Transverse colon (tissue), 4 donors: ENCODE measurements at regions not wholly inside any gene's neighbourhood (a gene's known extent, or its start where the extent isn't known, plus 50 kb on each side); places are given as distances from the start of the nearest gene placed in this dataset.
"Not testable (repeated sequence)": the region's sequence is repeated elsewhere in the genome, so short reads cannot be mapped to it uniquely, and the experiment has no call there.

Experiments used
- DNase-seq: peaks from one replicate; pipeline ENCODE4 v3.0.0-alpha.2; 2019
- H3K27ac ChIP-seq, 4 donors: fragments of 200-600 bp; sonication (generic); 2 replicates each; pipeline ENCODE4 v1.5.1; 2016 to 2018; ENCODE audit warnings: inconsistent platforms in 4 of 4
- H3K27me3 ChIP-seq: fragments of 200-600 bp; sonication (generic); 2 replicates; pipeline ENCODE4 v1.5.1; 2017; ENCODE audit warnings: inconsistent platforms
- H3K36me3 ChIP-seq, 4 donors: fragments of 200-600 bp; sonication (generic); 2 replicates each; pipeline ENCODE4 v1.5.1; 2017 to 2019; ENCODE audit warnings: inconsistent platforms in 4 of 4
- H3K4me1 ChIP-seq, 4 donors: fragments of 200-600 bp; sonication (generic); 2 replicates each; pipeline ENCODE4 v1.5.1; 2017 to 2020; ENCODE audit warnings: inconsistent platforms in 4 of 4
- H3K4me3 ChIP-seq, 4 donors: fragments of 200-600 bp; sonication (generic); 1 replicate in 1 of 4; 2 replicates in 3 of 4; pipeline versions ENCODE4 v1.5.1 to v1.6.1; 2017 to 2019; ENCODE audit warnings: inconsistent platforms in 4 of 4
- H3K9me3 ChIP-seq, 2 donors: fragments of 200-600 bp; sonication (generic); 2 replicates each; pipeline ENCODE4 v1.5.1; 2017 to 2019; ENCODE audit warnings: inconsistent platforms in 2 of 2
- EP300 ChIP-seq: sonication (generic); formaldehyde crosslinking; IDR thresholded peaks from one replicate; pipeline ENCODE4 v1.6.1; 2017; ENCODE audit warnings: antibody characterized with exemption, low read depth
- POLR2A ChIP-seq: fragments of 450-650 bp; IDR thresholded peaks from one replicate; pipeline ENCODE4 v1.6.1; 2016; ENCODE audit warnings: antibody characterized with exemption, mild to moderate bottlenecking, moderate library complexity
- POLR2AphosphoS5 ChIP-seq, 3 donors: sonication (generic); formaldehyde crosslinking; IDR thresholded peaks; one replicate each; pipeline ENCODE4 v1.6.1; 2016; ENCODE audit warnings: antibody characterized with exemption in 3 of 3
- WGBS, 2 donors: methylation state at CpG; one replicate each; pipeline ENCODE4 v1.1.5; 2018; ENCODE audit warnings: low coverage in 1 of 2; 5-methylcytosine and 5-hydroxymethylcytosine counted together
- in situ Hi-C, 4 donors: fragments of 200-750 bp; cut with MboI; loops; one replicate each; pipeline versions ENCODE4 v1.15.0 to v1.15.1; 2017; ENCODE audit warnings: low sequenced_read_pairs in 3 of 4, low pct_ligation_motif_present in 1 of 4, low pct_unique_long_range_greater_than_20kb in 1 of 4
- intact Hi-C: fragments of 100-400 bp; cut with DNase I; formaldehyde crosslinking; loops from one replicate; pipeline ENCODE4 v1.15.1; 2023; ENCODE audit warnings: low total_unique reads
- TF ChIP-seq, protein P1 (sequence below), 5 experiments: fragments of 200-600 bp in 3 of 5; fragments of 450-650 bp in 2 of 5; sonication (generic) in 3 of 5; IDR thresholded peaks; 1 replicate in 2 of 5; 2 replicates in 3 of 5; pipeline ENCODE4 v1.5.1; 2016 to 2017; ENCODE audit warnings: antibody characterized with exemption in 5 of 5, inconsistent platforms in 3 of 5, mild to moderate bottlenecking in 2 of 5, moderate library complexity in 1 of 5

DNA sequence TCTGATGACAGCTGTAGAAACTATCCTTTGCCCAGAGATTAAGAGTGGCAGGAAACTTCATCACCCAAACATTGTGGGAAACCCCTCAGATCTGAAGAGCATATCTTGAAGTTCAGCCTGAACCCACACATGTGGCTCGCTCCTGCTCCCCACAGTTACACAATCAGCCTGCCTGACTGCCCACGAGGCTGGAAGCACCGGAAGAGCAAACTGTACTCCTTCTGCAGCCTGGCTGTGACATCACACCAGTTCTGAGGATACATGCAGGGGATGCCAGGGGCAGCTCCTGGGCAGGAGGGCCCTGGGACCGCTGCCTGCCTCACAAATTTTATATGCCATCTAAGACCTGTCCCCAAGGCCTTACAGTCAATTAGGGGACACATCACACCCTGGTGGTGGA is 444.4 kb downstream of the BUD13 start:
- no peaks in the 10 kb centered on the region for H3K36me3 ChIP-seq
- intact Hi-C loops = no loop called here
- no peaks in the 10 kb centered on the region for H3K4me1 ChIP-seq

DNA sequence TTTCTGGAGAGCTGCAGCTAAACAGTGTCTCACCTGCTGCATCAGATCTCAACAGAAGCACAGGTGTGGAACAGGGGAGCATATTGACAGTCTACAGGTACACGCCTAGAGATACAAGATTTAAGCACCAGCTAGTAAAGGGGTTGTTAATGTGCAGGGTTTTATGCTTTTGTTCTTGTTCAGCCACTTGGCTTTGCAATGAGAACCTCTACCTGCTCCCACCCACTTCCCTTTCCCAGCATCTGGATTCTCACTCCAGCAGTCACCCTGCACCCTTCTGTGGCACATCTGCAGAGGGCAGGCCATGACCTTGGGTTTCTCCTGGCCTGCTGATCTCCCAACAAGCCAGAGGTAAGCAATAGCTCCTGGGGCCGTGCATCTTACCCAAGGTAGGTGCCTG is 446.6 kb downstream of the BUD13 start:
- no peaks in the 10 kb centered on the region for H3K9me3 ChIP-seq
- TF ChIP-seq, protein P1, sequence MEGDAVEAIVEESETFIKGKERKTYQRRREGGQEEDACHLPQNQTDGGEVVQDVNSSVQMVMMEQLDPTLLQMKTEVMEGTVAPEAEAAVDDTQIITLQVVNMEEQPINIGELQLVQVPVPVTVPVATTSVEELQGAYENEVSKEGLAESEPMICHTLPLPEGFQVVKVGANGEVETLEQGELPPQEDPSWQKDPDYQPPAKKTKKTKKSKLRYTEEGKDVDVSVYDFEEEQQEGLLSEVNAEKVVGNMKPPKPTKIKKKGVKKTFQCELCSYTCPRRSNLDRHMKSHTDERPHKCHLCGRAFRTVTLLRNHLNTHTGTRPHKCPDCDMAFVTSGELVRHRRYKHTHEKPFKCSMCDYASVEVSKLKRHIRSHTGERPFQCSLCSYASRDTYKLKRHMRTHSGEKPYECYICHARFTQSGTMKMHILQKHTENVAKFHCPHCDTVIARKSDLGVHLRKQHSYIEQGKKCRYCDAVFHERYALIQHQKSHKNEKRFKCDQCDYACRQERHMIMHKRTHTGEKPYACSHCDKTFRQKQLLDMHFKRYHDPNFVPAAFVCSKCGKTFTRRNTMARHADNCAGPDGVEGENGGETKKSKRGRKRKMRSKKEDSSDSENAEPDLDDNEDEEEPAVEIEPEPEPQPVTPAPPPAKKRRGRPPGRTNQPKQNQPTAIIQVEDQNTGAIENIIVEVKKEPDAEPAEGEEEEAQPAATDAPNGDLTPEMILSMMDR (IDR thresholded peaks at IDR 0.05) = no peak
- no peak for TF ChIP-seq EP300
- no peak for TF ChIP-seq POLR2AphosphoS5 (IDR thresholded peaks at IDR 0.05)
- no peak for TF ChIP-seq POLR2A
- H3K27ac ChIP-seq = no peak overlapping the region
- DNase-seq = no peak
- in situ Hi-C loops = no loop called here
- H3K4me3 ChIP-seq = no peak overlapping the region
- H3K36me3 ChIP-seq = no peaks in the 10 kb centered on the region
- H3K4me1 ChIP-seq = no peaks in the 10 kb centered on the region
- WGBS, 2 donors = 55 to 100% methylated on average over 1 to 2 of the region's 2 CpGs
- no peaks in the 10 kb centered on the region for H3K27me3 ChIP-seq
- intact Hi-C loops = loop anchor here (2.0 kb wide), 1 partner anchor 49 kb away; no protein-coding TSS in a partner anchor

More for the DNA sequence above, 444.4 kb downstream of the BUD13 start:
- in situ Hi-C loops = no loop called here
- TF ChIP-seq EP300 (no peak), POLR2A (no peak), POLR2AphosphoS5 (IDR thresholded peaks at IDR 0.05) (no peak)
- TF ChIP-seq, protein P1 (IDR thresholded peaks at IDR 0.05) = no peak
- Histone ChIP-seq H3K27ac (no peak overlapping the region), H3K9me3 (no peaks in the 10 kb centered on the region), H3K4me3 (no peak overlapping the region), H3K27me3 (no peaks in the 10 kb centered on the region)
- WGBS, 2 donors = 82% methylated on average over 4 of the region's 4 CpGs; no CpG with 5 or more reads in 1 of the 2 donors
- no peak for DNase-seq

DNA sequence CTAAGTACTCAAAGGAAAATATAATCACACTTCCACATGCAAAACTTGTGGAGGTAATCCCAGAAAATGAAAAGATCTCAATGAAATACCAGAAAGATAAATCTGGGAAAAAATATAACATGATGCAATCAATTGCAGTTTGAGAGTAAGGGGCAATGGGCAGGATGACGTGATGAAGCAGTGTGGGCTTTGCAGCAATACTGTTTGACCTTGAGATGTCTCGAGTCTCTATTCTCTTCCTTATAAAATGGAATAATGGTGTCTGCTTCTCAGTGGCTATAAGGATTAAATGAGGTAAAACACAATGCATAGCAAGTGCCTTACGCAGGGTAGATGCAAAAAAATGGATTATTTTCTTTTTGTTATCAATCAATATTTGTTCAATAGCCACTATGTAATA is 447.5 kb downstream of the BUD13 start:
- DNase-seq = no peak
- WGBS, 2 donors = 74 to 78% methylated on average over 3 of the region's 3 CpGs
- no peak overlapping the region for H3K4me3 ChIP-seq
- in situ Hi-C loops (no loop called here), intact Hi-C loops (no loop called here)
- TF ChIP-seq EP300 = no peak
- TF ChIP-seq POLR2A = no peak
- no peak for TF ChIP-seq POLR2AphosphoS5 (IDR thresholded peaks at IDR 0.05)
- TF ChIP-seq, protein P1 (IDR thresholded peaks at IDR 0.05) = no peak
- H3K9me3 ChIP-seq = no peaks in the 10 kb centered on the region
- no peaks in the 10 kb centered on the region for H3K36me3 ChIP-seq
- no peak overlapping the region for H3K27ac ChIP-seq
- no peaks in the 10 kb centered on the region for H3K4me1 ChIP-seq
- no peaks in the 10 kb centered on the region for H3K27me3 ChIP-seq

DNA sequence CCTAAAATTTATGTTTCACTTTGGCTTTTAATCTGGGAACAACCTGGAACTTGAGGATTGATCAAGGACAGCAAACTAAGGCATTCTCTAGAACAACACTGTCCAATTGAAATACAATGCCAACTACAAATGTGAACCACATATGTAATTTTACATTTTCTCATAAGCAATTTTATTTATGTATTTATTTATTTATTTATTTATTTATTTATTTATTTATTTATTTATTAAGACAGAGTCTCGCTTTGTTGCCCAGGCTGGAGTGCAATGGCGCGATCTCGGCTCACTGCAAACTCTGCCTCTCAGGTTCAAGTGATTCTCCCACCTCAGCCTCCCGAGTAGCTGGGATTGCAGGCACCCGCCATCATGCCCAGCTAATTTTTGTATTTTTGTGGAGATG is 448.7 kb downstream of the BUD13 start:
- WGBS, 2 donors = 95 to 97% methylated on average over 5 to 6 of the region's 6 CpGs
- H3K9me3 ChIP-seq, intact Hi-C loops, H3K27me3 ChIP-seq, H3K27ac ChIP-seq, DNase-seq, H3K36me3 ChIP-seq, in situ Hi-C loops, H3K4me3 ChIP-seq, H3K4me1 ChIP-seq: not testable (repeated sequence)

DNA sequence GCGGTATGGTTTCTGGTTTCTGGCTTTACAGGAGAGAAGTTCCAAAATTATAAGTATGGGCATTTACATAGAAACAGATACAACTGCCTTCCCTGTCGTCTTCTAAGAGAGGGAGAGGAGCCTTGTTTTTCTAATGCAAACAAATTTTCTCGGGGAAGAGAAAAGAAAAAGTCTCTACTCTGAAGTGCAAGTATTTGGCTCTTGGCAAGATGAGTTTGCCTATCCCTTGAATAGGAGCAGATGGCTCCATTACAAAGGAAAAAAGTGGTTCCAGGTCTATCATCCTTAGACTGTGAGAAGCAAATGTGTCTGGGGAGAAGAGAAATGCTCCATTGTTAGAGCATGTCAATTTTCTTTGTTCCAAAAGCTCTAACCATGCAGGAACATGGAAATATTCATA is 455.6 kb downstream of the BUD13 start:
- WGBS, 2 donors = 72% methylated on average over 3 of the region's 3 CpGs; no CpG with 5 or more reads in 1 of the 2 donors
- Histone ChIP-seq H3K4me3 (no peak overlapping the region), H3K27ac (no peak overlapping the region), H3K36me3 (no peaks in the 10 kb centered on the region), H3K27me3 (peaks cover 4% of the 10 kb centered on the region), H3K4me1 (peaks cover 4 to 20% (median 11%) of the 10 kb centered on the region in 4 donors), H3K9me3 (no peaks in the 10 kb centered on the region)
- in situ Hi-C loops (no loop called here), intact Hi-C loops (no loop called here)
- TF ChIP-seq, protein P1 (IDR thresholded peaks at IDR 0.05) = no peak
- TF ChIP-seq POLR2AphosphoS5 (IDR thresholded peaks at IDR 0.05) (no peak), POLR2A (no peak), EP300 (no peak)
- DNase-seq = no peak
